PC-3 (cell line): ENCODE measurements at regions not wholly inside any gene's neighbourhood (a gene's known extent, or its start where the extent isn't known, plus 50 kb on each side); places are given as distances from the start of the nearest gene placed in this dataset.

Source experiments
- CTCF ChIP-seq: fragments of 300-600 bp; sonication (generic); conservative IDR thresholded peaks from 2 replicates; pipeline ENCODE4 v1.5.1; 2017; ENCODE audit warnings: antibody characterized with exemption, low read depth, mild to moderate bottlenecking, low read length
- EZH2 ChIP-seq: fragments of 300-600 bp; sonication (generic); IDR thresholded peaks from one replicate; pipeline ENCODE4 v1.6.1; 2017; ENCODE audit warnings: antibody characterized with exemption, mild to moderate bottlenecking, low read length; ENCODE audit not compliant: unreplicated experiment

GRCh38 chr12:103172447-103173112 is 215.1 kb downstream of the ASCL1 start:
- TF ChIP-seq CTCF: no peak
- TF ChIP-seq EZH2: no peak
